ENCODE measurements at regions not wholly inside any gene's neighbourhood (a gene's known extent, or its start where the extent isn't known, plus 50 kb on each side); places are given as distances from the start of the nearest gene placed in this dataset.

DNA sequence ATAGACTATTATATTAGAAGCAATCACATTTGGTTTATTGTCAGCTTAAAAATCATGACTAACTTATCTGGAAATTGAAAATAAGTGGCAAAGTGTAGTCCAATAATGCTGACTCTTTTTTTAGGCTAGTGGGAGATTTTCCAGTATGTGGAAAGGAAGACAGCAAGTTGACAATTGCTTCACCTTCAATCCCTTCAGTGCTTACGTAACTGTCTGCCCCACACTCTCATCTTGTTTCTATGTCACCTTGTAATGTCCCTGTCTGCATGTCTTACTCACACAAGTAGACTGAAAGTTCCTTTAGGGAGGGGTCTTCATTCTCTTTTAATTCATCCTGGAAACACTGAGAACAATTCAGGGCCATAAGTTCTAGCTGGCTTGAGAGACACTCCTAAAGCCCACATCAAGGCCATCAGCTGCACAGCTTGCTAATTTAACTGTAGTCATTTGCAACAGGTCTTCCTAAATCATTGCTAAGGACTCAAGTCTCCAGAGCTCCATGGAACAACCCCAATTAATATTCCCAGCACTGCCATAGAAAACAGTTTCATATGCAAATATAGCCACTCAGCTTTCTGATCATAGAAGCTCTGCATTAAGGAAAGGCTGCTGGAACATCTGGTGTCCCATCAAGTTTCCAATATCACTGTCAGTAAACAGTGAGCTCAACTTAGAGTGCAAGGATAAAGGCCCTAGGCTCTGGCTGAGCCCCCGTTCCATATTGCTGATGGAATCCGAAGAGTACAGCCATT is 230.5 kb downstream of the ETAA1 start:
- no peaks in the 10 kb centered on the region for H3K4me1 ChIP-seq (ENCODE audit: insufficient read depth, low read length, severe bottlenecking)
- H3K79me2 ChIP-seq (ENCODE audit: insufficient read depth, low read length) = no peaks in the 10 kb centered on the region
- no peaks in the 10 kb centered on the region for H3K9me2 ChIP-seq (ENCODE audit: low read depth, low read length)
- H4K20me1 ChIP-seq (ENCODE audit: insufficient read depth, low read length) = no peaks in the 10 kb centered on the region
- no peaks in the 10 kb centered on the region for H3F3A ChIP-seq (ENCODE audit: insufficient read depth, low read length)
- no peak overlapping the region for H2AFZ ChIP-seq (ENCODE audit: low read length)
- H3K9me3 ChIP-seq (ENCODE audit: low read length) = 0 out of 2 replicates have a peak, but pooled peaks cover 3% of the 10 kb centered on the region
- no peak overlapping the region for H3K4me2 ChIP-seq (ENCODE audit: low read length)
- no peak overlapping the region for H3K9ac ChIP-seq (ENCODE audit: low read length)
- H3K27me3 ChIP-seq (ENCODE audit: insufficient read depth, low read length) = no peaks in the 10 kb centered on the region
- H3K4me3 ChIP-seq (ENCODE audit: low read depth, low read length, poor library complexity, severe bottlenecking) = no peak overlapping the region
- H3K27ac ChIP-seq (ENCODE audit: low read depth, low read length, poor library complexity, severe bottlenecking) = no peak overlapping the region
- TF ChIP-seq EZH2 (IDR thresholded peaks at IDR 0.05; ENCODE audit: borderline replicate concordance, low read length) = no peak
- no peaks in the 10 kb centered on the region for H3K36me3 ChIP-seq (ENCODE audit: insufficient read depth, low read length)

DNA sequence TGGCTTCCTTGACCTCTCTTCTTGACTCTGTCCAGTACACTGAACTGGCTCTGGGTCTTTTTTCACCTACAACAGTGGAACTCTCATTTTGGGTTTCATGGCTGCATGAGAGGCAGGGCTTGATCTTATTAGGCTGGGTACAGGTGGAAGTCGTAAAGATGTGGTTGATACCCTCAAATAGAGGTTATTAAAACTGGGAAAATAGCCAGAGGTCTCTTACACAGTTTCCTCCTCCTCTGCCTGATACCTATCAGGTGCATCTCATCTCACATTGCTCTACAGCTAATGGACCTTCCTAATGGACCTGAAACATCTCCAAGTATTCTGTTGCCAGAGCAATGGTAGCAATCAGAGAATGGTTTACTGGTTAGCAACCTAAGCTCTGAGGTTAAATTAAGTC is 231.8 kb downstream of the ETAA1 start:
- H4K20me1 ChIP-seq (ENCODE audit: insufficient read depth, low read length) = no peaks in the 10 kb centered on the region
- H3F3A ChIP-seq (ENCODE audit: insufficient read depth, low read length) = no peaks in the 10 kb centered on the region
- H3K9me2 ChIP-seq (ENCODE audit: low read depth, low read length) = no peaks in the 10 kb centered on the region
- H3K4me1 ChIP-seq (ENCODE audit: insufficient read depth, low read length, severe bottlenecking) = no peaks in the 10 kb centered on the region
- H3K79me2 ChIP-seq (ENCODE audit: insufficient read depth, low read length) = no peaks in the 10 kb centered on the region
- no peak overlapping the region for H3K9ac ChIP-seq (ENCODE audit: low read length)
- H3K9me3 ChIP-seq (ENCODE audit: low read length) = 0 out of 2 replicates have a peak, but pooled peaks cover 3% of the 10 kb centered on the region
- no peak overlapping the region for H3K27ac ChIP-seq (ENCODE audit: low read depth, low read length, poor library complexity, severe bottlenecking)
- TF ChIP-seq EZH2 (IDR thresholded peaks at IDR 0.05; ENCODE audit: borderline replicate concordance, low read length) = no peak
- TF ChIP-seq, protein P1, sequence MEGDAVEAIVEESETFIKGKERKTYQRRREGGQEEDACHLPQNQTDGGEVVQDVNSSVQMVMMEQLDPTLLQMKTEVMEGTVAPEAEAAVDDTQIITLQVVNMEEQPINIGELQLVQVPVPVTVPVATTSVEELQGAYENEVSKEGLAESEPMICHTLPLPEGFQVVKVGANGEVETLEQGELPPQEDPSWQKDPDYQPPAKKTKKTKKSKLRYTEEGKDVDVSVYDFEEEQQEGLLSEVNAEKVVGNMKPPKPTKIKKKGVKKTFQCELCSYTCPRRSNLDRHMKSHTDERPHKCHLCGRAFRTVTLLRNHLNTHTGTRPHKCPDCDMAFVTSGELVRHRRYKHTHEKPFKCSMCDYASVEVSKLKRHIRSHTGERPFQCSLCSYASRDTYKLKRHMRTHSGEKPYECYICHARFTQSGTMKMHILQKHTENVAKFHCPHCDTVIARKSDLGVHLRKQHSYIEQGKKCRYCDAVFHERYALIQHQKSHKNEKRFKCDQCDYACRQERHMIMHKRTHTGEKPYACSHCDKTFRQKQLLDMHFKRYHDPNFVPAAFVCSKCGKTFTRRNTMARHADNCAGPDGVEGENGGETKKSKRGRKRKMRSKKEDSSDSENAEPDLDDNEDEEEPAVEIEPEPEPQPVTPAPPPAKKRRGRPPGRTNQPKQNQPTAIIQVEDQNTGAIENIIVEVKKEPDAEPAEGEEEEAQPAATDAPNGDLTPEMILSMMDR (IDR thresholded peaks at IDR 0.05; ENCODE audit: low read length) = no peak
- H3K4me2 ChIP-seq (ENCODE audit: low read length) = no peak overlapping the region
- H2AFZ ChIP-seq (ENCODE audit: low read length) = no peak overlapping the region
- H3K36me3 ChIP-seq (ENCODE audit: insufficient read depth, low read length) = no peaks in the 10 kb centered on the region
- H3K4me3 ChIP-seq (ENCODE audit: low read depth, low read length, poor library complexity, severe bottlenecking) = no peak overlapping the region
- no peaks in the 10 kb centered on the region for H3K27me3 ChIP-seq (ENCODE audit: insufficient read depth, low read length)

DNA sequence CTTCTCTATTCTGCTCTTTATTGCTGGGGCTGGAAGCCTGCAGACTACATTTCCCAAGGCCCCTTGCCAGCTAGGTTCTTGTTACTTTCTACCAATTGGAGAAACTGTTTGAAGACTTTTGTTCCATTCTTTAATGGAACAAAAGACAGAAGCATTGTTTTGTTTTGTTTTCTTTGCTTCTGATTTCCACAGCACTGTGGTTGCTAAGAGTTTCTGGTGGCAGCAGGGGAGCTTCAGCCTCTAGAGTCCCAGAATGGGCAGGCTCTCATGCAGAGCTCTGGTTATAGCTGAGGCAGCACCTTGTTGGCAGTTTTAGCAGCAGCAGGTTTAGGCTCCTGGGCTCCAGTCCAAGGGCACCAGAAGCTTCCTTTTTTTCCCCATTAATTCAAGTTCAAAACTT is 234.3 kb downstream of the ETAA1 start:
- TF ChIP-seq EZH2 (IDR thresholded peaks at IDR 0.05; ENCODE audit: borderline replicate concordance, low read length) = no peak
- TF ChIP-seq, protein P1 (IDR thresholded peaks at IDR 0.05; ENCODE audit: low read length) = no peak
- Histone ChIP-seq H3K9ac (ENCODE audit: low read length) (no peak overlapping the region), H3K4me3 (ENCODE audit: low read depth, low read length, poor library complexity, severe bottlenecking) (no peak overlapping the region), H3K79me2 (ENCODE audit: insufficient read depth, low read length) (no peaks in the 10 kb centered on the region), H3K9me2 (ENCODE audit: low read depth, low read length) (no peaks in the 10 kb centered on the region), H4K20me1 (ENCODE audit: insufficient read depth, low read length) (no peaks in the 10 kb centered on the region), H3K27me3 (ENCODE audit: insufficient read depth, low read length) (no peaks in the 10 kb centered on the region), H3K36me3 (ENCODE audit: insufficient read depth, low read length) (no peaks in the 10 kb centered on the region), H3K4me2 (ENCODE audit: low read length) (no peak overlapping the region), H3K4me1 (ENCODE audit: insufficient read depth, low read length, severe bottlenecking) (no peaks in the 10 kb centered on the region), H3K9me3 (ENCODE audit: low read length) (no peaks in the 10 kb centered on the region), H2AFZ (ENCODE audit: low read length) (no peak overlapping the region), H3K27ac (ENCODE audit: low read depth, low read length, poor library complexity, severe bottlenecking) (no peak overlapping the region), H3F3A (ENCODE audit: insufficient read depth, low read length) (no peaks in the 10 kb centered on the region)

Data from OCI-LY1 (cell line).